GM21423 (cell line): ENCODE measurements at regions not wholly inside any gene's neighbourhood (a gene's known extent, or its start where the extent isn't known, plus 50 kb on each side); places are given as distances from the start of the nearest gene placed in this dataset.
"Not testable (repeated sequence)": the region's sequence is repeated elsewhere in the genome, so short reads cannot be mapped to it uniquely, and the experiment has no call there.

Experiments
- ATAC-seq: cut with Tn5 transposase; IDR thresholded peaks from one replicate; pipeline ENCODE4 v1.9.1; 2021; ENCODE audit warnings: mild to moderate bottlenecking, moderate library complexity; ENCODE audit not compliant: unreplicated experiment

DNA sequence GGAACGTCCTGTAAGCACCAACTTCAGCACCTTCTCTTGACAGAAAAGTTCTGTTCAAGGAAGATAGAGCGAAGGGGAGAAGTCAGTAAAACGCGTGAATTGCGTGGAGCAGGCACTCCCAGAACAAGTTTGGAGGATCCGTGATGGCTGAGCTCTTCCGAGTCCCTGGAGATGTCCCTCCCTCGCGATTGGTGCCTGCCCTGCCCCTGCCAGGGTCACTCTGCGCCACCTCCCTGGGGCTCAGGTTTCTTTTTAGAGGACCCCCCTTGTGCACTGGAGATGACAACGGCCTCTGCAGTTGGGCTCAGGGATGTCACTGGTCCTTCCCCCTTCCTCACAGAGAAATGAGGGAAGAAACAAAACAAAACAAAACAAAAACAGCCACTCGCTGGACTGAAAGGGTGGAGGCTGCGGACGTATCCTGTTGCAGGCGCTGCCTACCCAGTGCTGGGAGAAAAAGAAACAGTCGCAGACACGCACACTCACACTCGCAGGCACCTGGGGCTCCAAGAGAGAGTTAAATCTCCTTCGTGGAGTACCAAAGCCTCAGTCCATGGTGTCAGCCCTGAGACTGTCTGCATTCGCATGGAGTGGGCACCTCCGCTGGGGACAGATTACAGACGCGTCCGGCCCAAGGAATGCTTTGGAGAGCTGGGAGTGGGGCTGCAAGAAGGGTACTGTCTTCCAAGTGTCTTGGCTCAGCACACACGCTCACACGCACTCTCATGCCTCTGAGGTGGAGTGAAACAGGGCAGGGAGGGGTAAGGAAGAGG lies 512.7 kb downstream of the SLCO4C1 start:
- no peak for ATAC-seq

DNA sequence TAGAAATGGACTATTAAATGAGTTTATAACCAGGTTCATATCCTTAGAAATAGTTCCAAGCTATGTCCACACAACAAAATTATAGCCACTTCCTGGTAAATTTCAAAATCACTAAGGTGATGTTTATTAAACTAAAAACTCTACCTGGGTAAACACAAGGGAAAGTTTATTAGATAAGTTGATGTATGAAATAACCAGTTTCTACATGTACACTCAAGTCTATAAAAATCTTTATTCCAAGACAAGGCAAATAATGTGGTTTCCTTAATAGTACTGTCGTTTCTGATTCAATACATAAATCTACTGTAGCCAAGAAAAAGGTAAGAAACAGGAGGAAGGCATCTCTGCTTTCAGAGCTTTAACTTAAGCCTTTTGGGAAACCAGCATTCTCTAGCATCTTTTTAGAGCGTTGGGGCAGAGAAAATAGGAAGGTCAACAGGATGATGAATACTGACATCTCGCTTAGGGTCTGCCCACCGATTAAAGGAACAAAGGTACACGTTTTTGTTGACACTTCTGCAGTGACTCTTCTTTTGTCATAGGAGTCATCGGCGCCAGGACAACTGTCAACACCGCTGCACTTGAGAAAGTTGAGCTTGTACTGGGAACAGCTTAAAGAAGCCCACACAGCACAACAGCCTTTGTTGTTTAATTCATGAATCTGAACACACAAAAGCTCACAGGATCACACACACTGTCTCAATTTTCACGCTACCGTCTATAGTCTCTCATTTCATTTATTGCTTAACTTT lies 513.6 kb downstream of the SLCO4C1 start:
- ATAC-seq = no peak

DNA sequence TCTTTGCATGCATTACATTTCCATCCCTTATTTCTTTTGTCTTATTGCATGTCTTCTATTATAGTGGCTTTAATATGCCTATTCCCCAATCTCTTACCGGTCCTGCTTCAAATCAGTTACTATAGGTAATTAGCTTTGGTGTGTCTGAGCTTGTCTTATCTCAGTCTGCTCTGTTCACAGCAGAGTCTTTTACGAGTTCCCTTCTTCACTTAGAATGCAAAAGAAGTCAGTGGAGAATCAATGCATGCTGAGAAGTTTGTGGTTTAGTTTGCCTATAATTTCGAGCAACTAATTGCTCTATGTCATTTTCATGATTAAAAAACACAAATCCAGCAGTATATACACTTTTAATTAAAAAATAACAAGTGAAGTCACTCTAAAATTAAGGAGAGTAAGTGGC lies 545.0 kb downstream of the SLCO4C1 start:
- ATAC-seq = no peak

DNA sequence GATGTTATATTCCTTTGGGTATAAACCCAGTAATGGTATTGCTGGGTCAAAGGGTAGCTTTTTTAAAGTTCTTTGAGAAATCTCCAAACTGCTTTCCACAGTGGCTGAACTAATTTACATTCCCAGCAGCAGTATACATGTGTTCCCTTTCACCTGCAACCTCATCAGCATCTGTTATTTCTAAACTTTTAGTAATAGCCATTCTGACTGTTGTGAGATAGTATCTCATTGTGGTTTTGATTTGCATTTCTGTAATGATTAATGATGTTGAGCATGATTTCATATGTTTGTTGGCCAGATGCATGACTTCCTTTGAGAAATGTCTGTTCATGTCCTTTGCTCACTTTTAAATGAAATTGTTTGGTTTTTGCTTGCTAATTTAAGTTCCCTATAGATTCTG lies 553.1 kb downstream of the SLCO4C1 start:
- ATAC-seq = peak; percentile 48

DNA sequence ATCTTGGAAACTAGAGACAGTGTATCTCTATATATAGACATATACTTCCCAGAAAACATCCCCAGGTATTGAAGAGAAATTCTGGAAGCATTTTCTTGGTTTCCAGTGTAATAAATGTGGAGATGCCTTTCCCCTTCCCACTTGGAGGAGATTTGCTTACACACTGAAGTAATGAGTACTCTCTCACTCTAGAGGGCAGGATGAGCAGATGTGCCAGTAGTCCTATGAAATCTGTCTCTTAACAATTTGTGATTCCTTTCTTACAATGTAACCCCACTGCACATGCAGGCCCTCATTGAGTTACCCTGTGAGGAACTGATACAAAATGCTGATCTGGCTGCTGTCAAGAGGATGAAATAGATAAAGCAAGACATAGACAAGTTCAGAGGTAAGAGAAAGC lies 567.2 kb downstream of the SLCO4C1 start:
- ATAC-seq = no peak

DNA sequence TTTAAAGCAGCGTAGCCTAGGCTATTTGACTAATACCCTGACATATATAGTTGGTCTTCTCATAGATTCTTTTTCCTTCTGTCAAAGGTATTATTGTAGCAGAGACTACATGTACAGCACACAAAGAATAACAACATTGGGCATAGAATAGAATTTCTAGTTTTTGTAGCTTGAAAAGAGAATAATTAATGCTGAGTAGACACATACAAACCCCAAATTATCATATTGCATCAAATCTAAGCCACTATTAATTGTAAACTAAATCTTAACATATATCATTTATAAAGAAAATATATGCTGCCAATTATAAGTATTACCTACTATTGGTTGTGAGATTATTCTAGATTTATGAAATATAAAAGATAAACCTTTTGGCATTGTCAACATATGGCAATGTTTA lies 574.5 kb downstream of the SLCO4C1 start:
- ATAC-seq = no peak

DNA sequence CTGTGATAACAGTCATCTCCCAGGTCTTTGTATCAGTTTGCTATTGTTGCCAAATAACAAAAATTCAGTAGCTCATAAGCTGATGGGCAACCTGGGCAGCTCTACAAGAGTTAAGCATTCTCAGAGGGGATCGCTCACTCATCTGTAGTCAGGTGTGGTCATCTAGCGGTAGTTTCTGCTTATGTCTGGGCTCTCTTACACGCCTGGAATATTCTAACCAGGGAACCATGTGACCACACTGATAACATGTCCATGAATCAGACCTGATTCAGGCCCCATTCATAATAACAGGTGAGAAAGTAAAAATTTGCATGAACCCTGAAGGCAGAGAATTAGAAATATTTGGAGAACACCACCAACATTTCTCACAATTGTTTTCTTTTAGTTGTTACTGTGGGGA lies 576.1 kb downstream of the SLCO4C1 start:
- no peak for ATAC-seq

DNA sequence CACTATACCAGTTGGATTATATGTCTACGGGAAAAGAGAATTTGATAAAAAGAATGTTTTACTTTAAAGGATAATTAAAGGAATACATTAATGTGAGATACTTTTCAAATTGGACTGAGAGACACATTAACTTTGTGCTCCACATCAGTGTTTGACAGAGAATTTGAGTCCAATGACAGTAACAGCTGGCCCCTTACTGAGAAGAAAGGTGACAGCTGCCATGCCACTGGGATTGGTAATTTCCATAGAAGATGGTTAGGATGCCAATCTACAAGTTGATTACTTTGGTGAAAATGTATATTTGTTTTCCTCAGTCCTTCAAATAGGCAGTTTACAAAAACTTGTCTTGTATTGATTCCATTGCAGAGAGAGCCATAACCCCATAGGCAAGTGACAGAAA lies 578.4 kb downstream of the SLCO4C1 start:
- no peak for ATAC-seq

DNA sequence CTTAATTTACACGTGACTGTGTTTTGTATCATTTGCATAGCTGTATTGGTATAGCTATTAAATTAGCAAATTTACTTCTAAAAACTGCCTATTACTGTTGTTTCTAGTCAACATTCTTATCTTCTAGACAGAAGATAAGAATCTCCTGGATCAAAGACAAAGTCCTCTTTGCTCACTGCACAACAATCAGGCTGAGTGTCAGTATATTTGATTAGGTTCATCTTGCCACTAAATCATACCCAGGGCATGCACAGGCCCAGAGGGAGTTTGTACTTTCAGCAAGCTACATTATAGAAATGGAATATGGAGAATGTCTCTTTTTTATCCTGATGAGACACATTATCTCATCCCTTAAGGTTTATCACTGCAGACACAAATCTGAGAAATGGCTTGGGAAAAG lies 579.1 kb downstream of the SLCO4C1 start:
- no peak for ATAC-seq

DNA sequence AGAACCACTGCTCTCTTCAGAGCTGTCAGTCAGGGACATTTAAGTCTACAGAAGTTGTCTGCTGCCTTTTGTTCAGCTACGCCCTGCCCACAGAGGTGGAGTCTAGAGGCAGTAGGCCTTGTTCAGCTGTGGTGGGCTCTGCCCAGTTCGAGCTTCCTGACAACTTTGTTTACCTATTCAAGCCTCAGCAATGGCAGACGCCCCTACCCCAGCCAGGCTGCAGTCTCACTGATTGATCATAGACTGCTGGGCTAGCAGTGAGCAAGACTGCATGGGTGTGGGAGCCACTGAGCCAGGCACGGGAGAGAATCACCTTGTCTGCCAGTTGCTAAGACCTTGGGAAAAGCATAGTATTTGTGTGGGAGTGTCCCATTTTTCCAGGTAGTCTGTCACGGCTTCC lies 580.3 kb downstream of the SLCO4C1 start:
- not testable (repeated sequence) for ATAC-seq

DNA sequence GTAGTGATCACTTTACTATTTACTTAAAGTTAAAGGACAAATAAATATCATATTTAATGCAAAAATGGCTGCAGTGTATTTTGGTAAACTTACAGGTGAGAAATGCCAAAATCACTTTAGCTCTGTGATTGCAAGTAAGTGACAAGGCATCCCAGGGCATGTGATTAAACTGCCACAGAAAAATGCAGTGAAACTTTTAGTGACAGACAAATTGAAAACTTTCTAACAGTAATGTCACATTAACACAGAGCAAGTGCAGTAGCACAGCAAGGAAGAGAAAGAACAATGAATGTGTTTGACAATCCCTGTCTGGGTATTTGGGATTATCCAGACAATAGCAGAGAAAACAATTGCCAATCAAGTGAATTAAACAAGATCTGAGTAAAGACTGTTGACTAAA lies 606.8 kb downstream of the SLCO4C1 start:
- no peak for ATAC-seq

DNA sequence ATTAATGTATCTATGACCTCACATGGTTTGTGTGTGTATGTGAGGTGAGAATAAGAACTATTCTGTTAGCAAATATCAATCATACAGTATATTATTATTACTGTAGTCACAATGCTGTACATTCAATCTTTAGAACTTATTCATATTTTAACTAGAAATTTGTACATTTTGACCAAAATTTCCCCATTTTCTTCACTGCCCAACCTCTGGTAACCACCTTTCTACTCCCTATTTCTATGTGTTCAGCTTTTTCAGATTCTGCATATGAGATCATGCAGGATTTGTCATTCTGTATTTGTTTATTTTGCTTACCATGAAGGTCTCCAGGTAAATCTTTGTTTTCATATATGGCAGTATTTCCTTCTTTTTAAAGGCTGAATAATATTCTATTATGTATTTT lies 607.9 kb downstream of the SLCO4C1 start:
- ATAC-seq = no peak

DNA sequence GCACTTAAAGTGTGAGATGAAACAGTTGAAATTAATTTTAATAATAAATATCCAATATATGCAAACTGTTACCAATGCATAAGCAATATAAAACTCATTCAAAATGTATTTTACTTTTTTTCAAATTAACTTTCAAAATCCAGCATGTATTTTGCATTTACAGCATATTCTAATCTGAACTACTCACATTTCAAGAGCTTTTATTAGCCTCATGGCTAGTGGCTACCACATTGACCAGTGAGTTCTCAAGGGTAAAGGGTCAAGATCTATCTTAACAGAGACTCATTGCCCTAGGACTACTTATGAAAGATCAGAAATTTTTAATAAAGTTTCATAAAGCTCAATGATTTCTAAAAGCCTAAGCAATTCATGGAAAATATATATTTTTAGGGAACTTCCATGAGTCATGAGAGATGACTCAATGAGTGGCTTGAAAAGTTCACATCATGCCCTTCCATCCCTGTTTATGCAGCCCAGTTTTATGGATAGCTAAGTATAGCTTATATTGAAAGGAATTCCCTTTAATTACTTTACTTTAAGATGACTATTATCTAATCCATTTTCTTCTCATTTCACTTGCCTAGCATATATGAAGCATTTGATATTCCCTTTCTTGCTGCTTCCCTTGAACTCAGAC lies 608.6 kb downstream of the SLCO4C1 start:
- no peak for ATAC-seq

DNA sequence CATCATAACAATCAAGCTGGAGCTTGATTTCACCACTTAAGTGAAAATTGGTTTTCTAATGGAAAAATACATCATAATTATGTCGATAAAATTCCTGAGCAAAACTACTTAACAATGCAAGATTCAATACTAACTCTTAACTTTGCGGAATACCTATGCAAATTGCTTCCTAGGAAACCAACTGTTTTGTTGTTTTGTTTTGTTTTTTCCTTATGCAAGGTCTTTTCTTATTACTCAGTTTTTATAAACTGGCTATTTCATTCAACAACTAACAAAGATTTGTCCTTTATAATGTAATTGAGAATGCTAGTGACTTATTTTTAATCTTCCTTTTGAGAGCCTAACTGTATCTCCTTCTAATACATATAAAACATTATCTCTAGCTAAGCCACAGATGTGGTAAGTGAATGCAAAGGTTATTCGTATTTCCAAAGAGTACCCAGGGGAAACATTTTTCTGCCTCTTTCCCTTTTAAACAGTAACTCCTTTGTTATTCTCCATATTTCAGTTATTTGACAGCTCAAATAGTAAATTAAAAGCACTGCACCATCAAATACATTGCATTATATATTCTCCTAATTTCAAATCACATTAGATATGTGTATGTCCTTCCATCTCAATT lies 609.4 kb downstream of the SLCO4C1 start:
- no peak for ATAC-seq

DNA sequence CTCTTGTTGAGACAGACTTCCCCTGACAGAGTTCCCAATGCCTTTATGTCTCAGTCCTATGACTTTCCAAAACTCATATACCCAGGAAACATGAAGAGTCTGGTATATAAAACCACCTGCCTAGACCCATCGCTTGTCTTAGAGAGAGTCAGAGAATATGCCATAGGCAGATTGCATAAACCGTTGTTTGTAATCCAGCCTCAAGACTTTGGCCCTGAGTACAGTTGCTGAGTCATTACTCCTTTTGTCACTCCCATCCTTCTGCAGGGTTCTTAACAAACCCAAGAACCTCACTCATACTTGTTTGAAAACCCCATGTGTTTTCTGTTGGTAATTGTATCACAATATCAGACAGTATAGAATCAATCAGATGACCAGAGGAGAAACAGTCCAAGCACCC lies 616.3 kb downstream of the SLCO4C1 start:
- ATAC-seq = no peak

DNA sequence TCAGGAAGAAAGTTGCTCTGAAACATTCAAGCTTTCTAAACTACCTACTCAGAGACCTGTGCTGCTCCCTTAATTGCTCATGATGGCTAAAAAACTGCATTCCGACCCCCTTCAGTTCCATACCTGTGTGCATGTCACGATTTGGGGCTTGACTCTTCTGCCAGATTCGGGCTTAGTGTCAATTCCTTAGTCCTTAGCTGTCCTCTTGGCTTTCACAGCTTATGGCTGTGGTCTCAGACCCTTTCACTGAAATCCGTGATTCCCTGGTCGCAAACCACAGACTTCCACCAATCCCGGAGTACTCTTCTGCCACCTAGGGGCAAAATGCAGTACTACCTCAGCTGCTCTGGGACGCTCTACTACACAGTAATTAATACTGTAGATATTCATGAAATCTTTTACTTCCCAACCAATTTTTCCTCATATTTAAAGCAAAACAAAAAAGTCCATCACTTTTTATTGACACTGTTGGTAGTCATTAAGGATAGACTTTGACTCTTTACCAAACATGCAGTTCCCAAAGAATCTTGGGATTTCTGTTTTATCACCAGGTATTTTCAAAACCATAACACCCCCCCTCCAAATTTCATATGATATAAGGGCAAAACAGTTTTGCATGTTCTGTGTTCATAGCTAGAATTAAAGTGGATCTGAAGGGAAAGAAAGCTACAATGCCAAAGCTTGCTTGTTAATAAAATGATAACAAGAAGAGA lies 617.4 kb downstream of the SLCO4C1 start:
- peak; percentile 61 for ATAC-seq

DNA sequence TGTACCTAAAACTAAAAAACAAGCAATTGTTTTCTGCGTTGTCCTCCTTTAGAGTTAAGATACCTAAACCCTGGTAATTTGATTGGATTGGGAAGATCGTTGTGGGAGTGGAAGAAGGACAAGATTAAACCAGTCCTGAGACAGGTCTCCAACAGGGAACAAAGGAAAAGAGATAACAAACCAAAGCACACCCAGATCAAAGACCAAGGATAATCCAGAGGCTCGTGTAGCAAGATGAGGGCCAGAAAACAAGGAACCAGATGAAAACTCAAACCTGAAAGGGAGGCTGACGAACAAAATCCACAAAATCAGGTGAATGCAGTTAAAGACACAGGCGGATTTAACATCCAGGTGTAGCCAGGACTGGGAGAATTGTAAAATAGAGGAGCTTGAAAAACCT lies 618.1 kb downstream of the SLCO4C1 start:
- ATAC-seq = no peak

DNA sequence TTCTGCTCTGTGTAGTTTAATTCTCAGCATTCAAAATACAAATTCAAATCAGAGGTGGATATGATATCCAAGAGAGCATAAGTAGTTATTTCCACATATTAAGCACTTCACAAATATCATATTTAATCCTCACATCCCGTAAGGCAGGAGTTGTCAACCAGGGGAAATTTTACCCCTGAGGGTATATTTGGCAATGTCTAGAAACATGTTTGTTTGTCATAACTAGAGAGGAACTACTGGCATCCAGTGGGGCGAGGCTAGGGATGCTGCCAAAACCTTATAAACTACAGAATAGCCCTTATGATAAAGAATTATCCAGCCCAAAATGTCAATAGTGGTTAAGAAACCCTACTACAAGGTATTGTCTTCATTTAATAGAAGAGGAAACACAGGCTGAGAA lies 619.4 kb downstream of the SLCO4C1 start:
- no peak for ATAC-seq

DNA sequence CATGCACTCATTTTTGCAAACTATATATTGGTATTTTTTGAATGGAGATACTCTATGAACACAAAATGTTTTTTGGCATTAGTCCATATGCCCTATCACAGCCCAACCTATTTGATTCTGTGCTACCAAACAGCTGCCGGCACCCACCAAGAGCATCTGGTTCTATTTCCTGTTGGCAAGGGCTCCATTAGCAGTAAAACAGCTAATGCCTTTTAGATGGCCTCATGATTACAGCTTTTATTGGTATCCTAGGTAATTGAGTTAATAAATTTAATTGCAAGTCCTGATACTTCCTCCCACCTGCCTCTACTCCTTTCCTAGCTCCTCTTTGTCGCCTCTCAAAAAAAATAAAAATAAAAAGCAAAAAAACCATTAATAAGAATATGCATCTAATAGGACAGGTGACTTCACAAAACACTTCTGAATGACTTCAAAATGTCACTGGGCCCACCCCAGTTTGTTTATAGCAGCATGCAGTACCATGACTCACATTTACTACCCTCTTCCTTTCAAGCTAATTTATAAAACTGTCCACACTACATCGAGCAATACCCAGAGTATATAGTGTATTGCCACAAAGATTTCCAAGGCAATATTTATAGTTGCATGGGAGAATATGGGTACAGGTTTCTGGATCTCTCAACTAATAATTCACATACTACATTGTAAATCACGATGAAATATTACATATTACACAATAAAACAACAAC lies 620.4 kb downstream of the SLCO4C1 start:
- no peak for ATAC-seq

DNA sequence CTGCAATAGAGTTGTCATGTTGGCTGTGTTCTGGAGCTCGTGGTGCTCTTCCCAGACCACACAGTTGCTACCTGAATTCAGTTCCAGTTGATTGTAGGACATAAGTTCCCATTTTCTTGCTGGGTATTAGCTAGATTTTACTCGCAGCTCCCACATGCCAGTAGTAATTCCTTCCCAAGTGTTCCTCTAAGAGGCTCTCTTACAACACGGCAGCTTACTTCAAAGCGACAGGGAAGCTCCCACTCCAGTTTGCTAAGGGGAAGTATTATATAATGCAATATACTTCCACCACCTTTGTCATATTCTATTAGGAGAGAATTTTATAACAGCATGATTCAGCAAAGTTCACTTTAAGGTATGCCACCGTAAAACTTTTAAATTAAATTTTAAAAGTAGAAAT lies 623.0 kb downstream of the SLCO4C1 start:
- no peak for ATAC-seq
